Left hindlimb (tissue), 1 donor: ENCODE measurements at regions not wholly inside any gene's neighbourhood (a gene's known extent, or its start where the extent isn't known, plus 50 kb on each side); places are given as distances from the start of the nearest gene placed in this dataset.

Source experiments
- DNase-seq: peaks from one replicate; pipeline ENCODE4 v3.0.0-alpha.2; 2018

- no peak for DNase-seq
Measured at GRCh38 chr10:28785018-28785417, 107.7 kb downstream of the BAMBI start.

- DNase-seq = no peak
Measured at GRCh38 chr10:28788252-28788651, 110.9 kb downstream of the BAMBI start.

- DNase-seq = no peak
Measured at GRCh38 chr10:28788762-28789161, 111.4 kb downstream of the BAMBI start.

GRCh38 chr10:28790146-28790545 lies 112.8 kb downstream of the BAMBI start:
- no peak for DNase-seq

GRCh38 chr10:28793482-28793881 lies 116.2 kb downstream of the BAMBI start:
- DNase-seq = no peak

GRCh38 chr10:28794986-28795385 lies 117.7 kb downstream of the BAMBI start:
- no peak for DNase-seq

GRCh38 chr10:28796606-28797512 lies 119.5 kb downstream of the BAMBI start:
- no peak for DNase-seq

- no peak for DNase-seq
Measured at GRCh38 chr10:28797904-28798371, 120.6 kb downstream of the BAMBI start.

- DNase-seq = no peak
Measured at GRCh38 chr10:28798428-28798955, 121.2 kb downstream of the BAMBI start.

- no peak for DNase-seq
Measured at GRCh38 chr10:28798964-28799363, 121.6 kb downstream of the BAMBI start.

- DNase-seq = no peak
Measured at GRCh38 chr10:28800144-28800543, 122.8 kb downstream of the BAMBI start.

- no peak for DNase-seq
Measured at GRCh38 chr10:28801247-28801646, 123.9 kb downstream of the BAMBI start.

GRCh38 chr10:28801869-28802268 lies 124.5 kb downstream of the BAMBI start:
- no peak for DNase-seq

GRCh38 chr10:28805390-28805789 lies 128.1 kb downstream of the BAMBI start:
- DNase-seq = no peak

- no peak for DNase-seq
Measured at GRCh38 chr10:28806488-28806941, 129.2 kb downstream of the BAMBI start.

GRCh38 chr10:28806951-28807759 lies 129.8 kb downstream of the BAMBI start:
- DNase-seq = no peak

- no peak for DNase-seq
Measured at GRCh38 chr10:28807760-28808613, 130.7 kb downstream of the BAMBI start.

GRCh38 chr10:28808693-28809092 lies 131.4 kb downstream of the BAMBI start:
- DNase-seq = no peak

GRCh38 chr10:28810057-28810870 lies 132.9 kb downstream of the BAMBI start:
- no peak for DNase-seq

GRCh38 chr10:28811639-28812349 lies 134.5 kb downstream of the BAMBI start:
- DNase-seq = no peak
